ENCODE measurements at regions not wholly inside any gene's neighbourhood (a gene's known extent, or its start where the extent isn't known, plus 50 kb on each side); places are given as distances from the start of the nearest gene placed in this dataset.

- DNase-seq (ENCODE audit: low spot score in 2 of 2, unreplicated experiment in 2 of 2): no peak
- H3K9me3 Mint-ChIP-seq: no peaks in the 10 kb centered on the region
- no peak overlapping the region for H3K27ac Mint-ChIP-seq
- no peaks in the 10 kb centered on the region for H3K36me3 Mint-ChIP-seq
- H3K4me1 Mint-ChIP-seq: peaks cover 7% of the 10 kb centered on the region
- peaks cover 54% of the 10 kb centered on the region for H3K27me3 Mint-ChIP-seq (ENCODE audit: low read depth)
- H3K4me3 Mint-ChIP-seq: no peak overlapping the region
- TF ChIP-seq, protein P1, sequence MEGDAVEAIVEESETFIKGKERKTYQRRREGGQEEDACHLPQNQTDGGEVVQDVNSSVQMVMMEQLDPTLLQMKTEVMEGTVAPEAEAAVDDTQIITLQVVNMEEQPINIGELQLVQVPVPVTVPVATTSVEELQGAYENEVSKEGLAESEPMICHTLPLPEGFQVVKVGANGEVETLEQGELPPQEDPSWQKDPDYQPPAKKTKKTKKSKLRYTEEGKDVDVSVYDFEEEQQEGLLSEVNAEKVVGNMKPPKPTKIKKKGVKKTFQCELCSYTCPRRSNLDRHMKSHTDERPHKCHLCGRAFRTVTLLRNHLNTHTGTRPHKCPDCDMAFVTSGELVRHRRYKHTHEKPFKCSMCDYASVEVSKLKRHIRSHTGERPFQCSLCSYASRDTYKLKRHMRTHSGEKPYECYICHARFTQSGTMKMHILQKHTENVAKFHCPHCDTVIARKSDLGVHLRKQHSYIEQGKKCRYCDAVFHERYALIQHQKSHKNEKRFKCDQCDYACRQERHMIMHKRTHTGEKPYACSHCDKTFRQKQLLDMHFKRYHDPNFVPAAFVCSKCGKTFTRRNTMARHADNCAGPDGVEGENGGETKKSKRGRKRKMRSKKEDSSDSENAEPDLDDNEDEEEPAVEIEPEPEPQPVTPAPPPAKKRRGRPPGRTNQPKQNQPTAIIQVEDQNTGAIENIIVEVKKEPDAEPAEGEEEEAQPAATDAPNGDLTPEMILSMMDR (IDR thresholded peaks at IDR 0.05; ENCODE audit: unreplicated experiment): no peak
These were observed 355.5 kb upstream of the SUCLG2 start for GRCh38 chr3:68009900-68010299.

- peak; percentile 19 to 56 for DNase-seq (ENCODE audit: low spot score in 2 of 2, unreplicated experiment in 2 of 2)
- Mint-ChIP-seq H3K27ac (no peak overlapping the region), H3K4me1 (peaks cover 7% of the 10 kb centered on the region), H3K27me3 (ENCODE audit: low read depth) (peaks cover 71% of the 10 kb centered on the region), H3K36me3 (no peaks in the 10 kb centered on the region), H3K4me3 (peak overlapping the region; percentile 72), H3K9me3 (no peaks in the 10 kb centered on the region)
- TF ChIP-seq, protein P1 (IDR thresholded peaks at IDR 0.05; ENCODE audit: unreplicated experiment): no peak
These were observed 353.3 kb upstream of the SUCLG2 start for GRCh38 chr3:68007621-68008226.

GRCh38 chr3:68006646-68007045 lies 352.2 kb upstream of the SUCLG2 start:
- TF ChIP-seq, protein P1 (IDR thresholded peaks at IDR 0.05; ENCODE audit: unreplicated experiment): no peak
- Mint-ChIP-seq H3K27me3 (ENCODE audit: low read depth) (peaks cover 71% of the 10 kb centered on the region), H3K27ac (no peak overlapping the region), H3K4me1 (peaks cover 7% of the 10 kb centered on the region), H3K4me3 (no peak overlapping the region), H3K36me3 (no peaks in the 10 kb centered on the region), H3K9me3 (peaks cover 2% of the 10 kb centered on the region)
- DNase-seq (ENCODE audit: low spot score in 2 of 2, unreplicated experiment in 2 of 2): no peak

DNA sequence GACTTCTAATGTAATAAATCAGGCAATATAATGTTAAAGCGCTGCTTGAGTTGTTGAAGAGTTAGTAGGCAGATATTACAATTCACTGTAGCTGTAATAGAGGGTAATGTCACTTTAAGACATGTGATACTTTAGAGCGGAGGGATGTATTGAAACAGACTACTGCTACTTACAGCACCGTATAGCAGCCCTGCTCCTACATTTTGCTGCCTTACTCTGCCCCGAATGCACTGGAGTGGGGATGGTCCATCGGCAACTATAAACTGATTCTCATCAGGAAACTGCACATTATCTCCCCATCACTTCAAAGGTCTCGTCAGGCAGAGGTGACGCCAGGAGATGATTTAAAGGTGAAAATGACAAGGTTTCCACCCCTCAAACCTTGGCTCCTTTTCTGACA lies 349.7 kb upstream of the SUCLG2 start:
- Mint-ChIP-seq H3K4me1 (peaks cover 7% of the 10 kb centered on the region), H3K36me3 (no peaks in the 10 kb centered on the region), H3K27me3 (ENCODE audit: low read depth) (peaks cover 58% of the 10 kb centered on the region), H3K9me3 (peaks cover 13% of the 10 kb centered on the region), H3K4me3 (no peak overlapping the region), H3K27ac (no peak overlapping the region)
- no peak for DNase-seq (ENCODE audit: low spot score in 2 of 2, unreplicated experiment in 2 of 2)
- TF ChIP-seq, protein P1 (IDR thresholded peaks at IDR 0.05; ENCODE audit: unreplicated experiment): no peak

- H3K27ac Mint-ChIP-seq: no peak overlapping the region
- H3K4me3 Mint-ChIP-seq: no peak overlapping the region
- no peaks in the 10 kb centered on the region for H3K4me1 Mint-ChIP-seq
- H3K9me3 Mint-ChIP-seq: peaks cover 13% of the 10 kb centered on the region
- no peaks in the 10 kb centered on the region for H3K36me3 Mint-ChIP-seq
- DNase-seq (ENCODE audit: low spot score in 2 of 2, unreplicated experiment in 2 of 2): no peak
- H3K27me3 Mint-ChIP-seq (ENCODE audit: low read depth): peaks cover 7% of the 10 kb centered on the region
- TF ChIP-seq, protein P1 (IDR thresholded peaks at IDR 0.05; ENCODE audit: unreplicated experiment): no peak
These were observed 343.9 kb upstream of the SUCLG2 start for GRCh38 chr3:67998281-67998680.

DNA sequence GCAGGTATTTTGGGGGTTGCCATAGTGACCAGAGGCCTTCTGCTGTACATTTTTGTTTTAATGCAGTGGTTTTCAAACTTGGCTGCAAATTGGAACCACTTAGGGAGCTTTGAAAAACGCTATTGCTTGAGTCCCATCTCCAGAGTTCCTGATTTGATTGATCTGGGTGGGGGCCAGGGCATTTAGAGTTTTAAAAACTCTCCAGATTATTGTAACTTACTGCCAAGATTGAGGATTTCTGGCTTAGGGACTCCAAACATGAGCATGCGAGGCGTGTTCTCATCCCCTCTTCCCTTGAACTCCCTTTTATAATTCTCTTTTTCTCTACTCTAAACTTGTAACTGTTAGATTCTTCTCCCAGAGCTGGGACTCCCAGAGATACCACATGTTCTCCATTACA lies 340.8 kb upstream of the SUCLG2 start:
- TF ChIP-seq, protein P1 (IDR thresholded peaks at IDR 0.05; ENCODE audit: unreplicated experiment): no peak
- no peaks in the 10 kb centered on the region for H3K4me1 Mint-ChIP-seq
- no peak overlapping the region for H3K27ac Mint-ChIP-seq
- peaks cover under 1% of the 10 kb centered on the region for H3K9me3 Mint-ChIP-seq
- no peak overlapping the region for H3K4me3 Mint-ChIP-seq
- H3K27me3 Mint-ChIP-seq (ENCODE audit: low read depth): peaks cover 3% of the 10 kb centered on the region
- no peak for DNase-seq (ENCODE audit: low spot score in 2 of 2, unreplicated experiment in 2 of 2)
- no peaks in the 10 kb centered on the region for H3K36me3 Mint-ChIP-seq

All from mesothelial cell of epicardium (in vitro differentiated cells).